ENCODE measurements at regions not wholly inside any gene's neighbourhood (a gene's known extent, or its start where the extent isn't known, plus 50 kb on each side); places are given as distances from the start of the nearest gene placed in this dataset.

DNA sequence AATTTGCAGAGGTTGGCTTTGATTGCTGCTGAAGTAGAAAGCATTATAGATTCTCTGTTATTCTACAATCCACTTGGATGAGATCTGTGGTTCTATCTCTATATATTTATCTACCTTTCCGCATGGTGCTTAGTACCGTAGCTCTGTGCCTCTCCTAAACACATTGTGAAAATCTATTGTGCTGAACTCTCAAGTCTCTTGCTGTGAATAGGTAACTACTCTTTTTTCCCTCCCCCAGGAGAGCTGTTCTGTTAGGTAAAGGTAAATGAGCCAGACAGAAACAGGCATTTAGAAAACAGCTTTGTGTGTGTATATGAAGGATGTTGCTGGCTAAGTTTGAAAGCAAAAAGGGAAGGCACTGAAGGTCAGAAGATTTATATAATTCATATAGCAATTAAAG lies 112.6 kb downstream of the BRMS1L start:
- BruUV-seq (replicated peaks), result no TSS peak
- DNase-seq (ENCODE audit: low read depth, low spot score) (no peak), ATAC-seq (no peak)
- no peak overlapping the region for H3K4me3 ChIP-seq (ENCODE audit: low read depth in 2 of 2, low read length in 2 of 2)
- in situ Hi-C loops (cut with HindIII; ENCODE audit: low pct_unique_long_range_greater_than_20kb, low sequenced_read_pairs) (no loop called here), intact Hi-C loops (cut with micrococcal nuclease; ENCODE audit: unreplicated experiment) (no loop called here)
- no peak overlapping the region for H3K27ac ChIP-seq (ENCODE audit: low read length)
- CTCF ChIA-PET, result no interaction called here
- TF ChIP-seq TCF7L2 (IDR thresholded peaks at IDR 0.05; ENCODE audit: low read depth, low read length) (no peak), SIN3A (IDR thresholded peaks at IDR 0.05; ENCODE audit: borderline replicate concordance, insufficient read depth, low read depth, low read length) (no peak), POLR2AphosphoS5 (IDR thresholded peaks at IDR 0.05; ENCODE audit: low read depth, low read length) (no peak), REST (IDR thresholded peaks at IDR 0.05; ENCODE audit: insufficient read depth in 1 of 2, low read depth in 2 of 2, low read length in 1 of 2) (no peak), CTCF (IDR thresholded peaks at IDR 0.05) (no peak)
- H3K4me1 ChIP-seq (ENCODE audit: control insufficient read depth, insufficient read depth, low read length), result no peaks in the 10 kb centered on the region
- H3K27me3 ChIP-seq (ENCODE audit: control insufficient read depth, insufficient read depth, low read length), result peaks cover 3% of the 10 kb centered on the region
- POLR2A ChIA-PET, result no interaction called here
- no peaks in the 10 kb centered on the region for H3K9me3 ChIP-seq (ENCODE audit: control insufficient read depth, insufficient read depth, low read depth, low read length)
- no peaks in the 10 kb centered on the region for H3K36me3 ChIP-seq (ENCODE audit: control insufficient read depth, insufficient read depth, low read length)

- ATAC-seq (no peak), DNase-seq (ENCODE audit: low read depth, low spot score) (no peak)
- POLR2A ChIA-PET, result no interaction called here
- CTCF ChIA-PET, result no interaction called here
- Histone ChIP-seq H3K4me3 (ENCODE audit: low read depth in 2 of 2, low read length in 2 of 2) (no peak overlapping the region), H3K9me3 (ENCODE audit: control insufficient read depth, insufficient read depth, low read depth, low read length) (no peaks in the 10 kb centered on the region), H3K27me3 (ENCODE audit: control insufficient read depth, insufficient read depth, low read length) (peaks cover 3% of the 10 kb centered on the region), H3K36me3 (ENCODE audit: control insufficient read depth, insufficient read depth, low read length) (no peaks in the 10 kb centered on the region; the same call in 1 of the 2 replicates), H3K27ac (ENCODE audit: low read length) (no peak overlapping the region), H3K4me1 (ENCODE audit: control insufficient read depth, insufficient read depth, low read length) (no peaks in the 10 kb centered on the region)
- in situ Hi-C loops (cut with HindIII; ENCODE audit: low pct_unique_long_range_greater_than_20kb, low sequenced_read_pairs) (no loop called here), intact Hi-C loops (cut with micrococcal nuclease; ENCODE audit: unreplicated experiment) (no loop called here)
- TF ChIP-seq POLR2AphosphoS5 (IDR thresholded peaks at IDR 0.05; ENCODE audit: low read depth, low read length) (no peak), CTCF (IDR thresholded peaks at IDR 0.05) (no peak), TCF7L2 (IDR thresholded peaks at IDR 0.05; ENCODE audit: low read depth, low read length) (no peak), SIN3A (IDR thresholded peaks at IDR 0.05; ENCODE audit: borderline replicate concordance, insufficient read depth, low read depth, low read length) (no peak), REST (IDR thresholded peaks at IDR 0.05; ENCODE audit: insufficient read depth in 1 of 2, low read depth in 2 of 2, low read length in 1 of 2) (no peak)
- no TSS peak for BruUV-seq (replicated peaks)
Measured at GRCh38 chr14:35934499-35934898, 108.4 kb downstream of the BRMS1L start.

Measured in Panc1 (cell line).